ENCODE measurements at regions not wholly inside any gene's neighbourhood (a gene's known extent, or its start where the extent isn't known, plus 50 kb on each side); places are given as distances from the start of the nearest gene placed in this dataset.

GRCh38 chr6:119565893-119566292, 216.3 kb upstream of the MAN1A1 start:
- ChIA-PET POLR2A (no interaction called here), CTCF (no interaction called here)
- Histone ChIP-seq H3K27me3 (ENCODE audit: control insufficient read depth, insufficient read depth, low read length) (no peaks in the 10 kb centered on the region), H3K27ac (ENCODE audit: low read depth, low read length) (no peak overlapping the region), H3K9me3 (ENCODE audit: control insufficient read depth, insufficient read depth, low read length) (no peaks in the 10 kb centered on the region), H3K4me3 (ENCODE audit: low read depth, low read length) (no peak overlapping the region)
- TF ChIP-seq, protein P1, sequence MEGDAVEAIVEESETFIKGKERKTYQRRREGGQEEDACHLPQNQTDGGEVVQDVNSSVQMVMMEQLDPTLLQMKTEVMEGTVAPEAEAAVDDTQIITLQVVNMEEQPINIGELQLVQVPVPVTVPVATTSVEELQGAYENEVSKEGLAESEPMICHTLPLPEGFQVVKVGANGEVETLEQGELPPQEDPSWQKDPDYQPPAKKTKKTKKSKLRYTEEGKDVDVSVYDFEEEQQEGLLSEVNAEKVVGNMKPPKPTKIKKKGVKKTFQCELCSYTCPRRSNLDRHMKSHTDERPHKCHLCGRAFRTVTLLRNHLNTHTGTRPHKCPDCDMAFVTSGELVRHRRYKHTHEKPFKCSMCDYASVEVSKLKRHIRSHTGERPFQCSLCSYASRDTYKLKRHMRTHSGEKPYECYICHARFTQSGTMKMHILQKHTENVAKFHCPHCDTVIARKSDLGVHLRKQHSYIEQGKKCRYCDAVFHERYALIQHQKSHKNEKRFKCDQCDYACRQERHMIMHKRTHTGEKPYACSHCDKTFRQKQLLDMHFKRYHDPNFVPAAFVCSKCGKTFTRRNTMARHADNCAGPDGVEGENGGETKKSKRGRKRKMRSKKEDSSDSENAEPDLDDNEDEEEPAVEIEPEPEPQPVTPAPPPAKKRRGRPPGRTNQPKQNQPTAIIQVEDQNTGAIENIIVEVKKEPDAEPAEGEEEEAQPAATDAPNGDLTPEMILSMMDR (IDR thresholded peaks at IDR 0.05; ENCODE audit: low read depth, low read length), result no peak
- DNase-seq (ENCODE audit: low read depth, low spot score), result no peak

GRCh38 chr6:119562168-119562567, 212.6 kb upstream of the MAN1A1 start:
- H3K9me3 ChIP-seq (ENCODE audit: control insufficient read depth, insufficient read depth, low read length), result no peaks in the 10 kb centered on the region
- POLR2A ChIA-PET, result no interaction called here
- no peaks in the 10 kb centered on the region for H3K27me3 ChIP-seq (ENCODE audit: control insufficient read depth, insufficient read depth, low read length)
- TF ChIP-seq, protein P1 (IDR thresholded peaks at IDR 0.05; ENCODE audit: low read depth, low read length), result no peak
- no peak for DNase-seq (ENCODE audit: low read depth, low spot score)
- H3K27ac ChIP-seq (ENCODE audit: low read depth, low read length), result no peak overlapping the region
- CTCF ChIA-PET, result no interaction called here
- H3K4me3 ChIP-seq (ENCODE audit: low read depth, low read length), result no peak overlapping the region

- TF ChIP-seq, protein P1 (IDR thresholded peaks at IDR 0.05; ENCODE audit: low read depth, low read length), result no peak
Measured at GRCh38 chr6:119559586-119559985, 210.0 kb upstream of the MAN1A1 start.

DNA sequence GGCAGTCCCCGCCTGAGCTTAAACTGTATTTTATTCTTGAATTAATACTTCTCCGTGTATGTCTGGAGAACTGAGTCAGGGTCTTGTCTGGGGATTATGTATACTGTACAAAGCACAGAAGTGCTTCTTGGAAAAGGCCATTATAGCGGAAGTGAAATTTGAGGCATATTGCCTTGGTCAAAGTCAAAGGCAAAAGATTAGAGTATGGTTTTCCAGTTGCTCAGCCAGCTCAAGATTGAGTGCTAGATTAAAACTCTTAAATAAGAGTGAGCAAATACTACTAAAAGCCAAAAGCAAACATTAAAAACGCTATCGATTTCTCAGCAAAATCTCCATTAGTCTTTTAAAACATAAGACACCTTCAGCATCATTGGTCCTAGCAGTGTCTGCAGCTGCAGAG, 207.7 kb upstream of the MAN1A1 start:
- no peak overlapping the region for H3K27ac ChIP-seq (ENCODE audit: low read depth, low read length)
- DNase-seq (ENCODE audit: low read depth, low spot score), result no peak
- no peaks in the 10 kb centered on the region for H3K9me3 ChIP-seq (ENCODE audit: control insufficient read depth, insufficient read depth, low read length)
- TF ChIP-seq, protein P1 (IDR thresholded peaks at IDR 0.05; ENCODE audit: low read depth, low read length), result no peak
- ChIA-PET POLR2A (no interaction called here), CTCF (no interaction called here)
- H3K27me3 ChIP-seq (ENCODE audit: control insufficient read depth, insufficient read depth, low read length), result no peaks in the 10 kb centered on the region
- H3K4me3 ChIP-seq (ENCODE audit: low read depth, low read length), result no peak overlapping the region

More at GRCh38 chr6:119559586-119559985, 210.0 kb upstream of the MAN1A1 start:
- ChIA-PET POLR2A (no interaction called here), CTCF (no interaction called here)
- DNase-seq (ENCODE audit: low read depth, low spot score), result no peak
- Histone ChIP-seq H3K27ac (ENCODE audit: low read depth, low read length) (no peak overlapping the region), H3K4me3 (ENCODE audit: low read depth, low read length) (no peak overlapping the region), H3K9me3 (ENCODE audit: control insufficient read depth, insufficient read depth, low read length) (no peaks in the 10 kb centered on the region), H3K27me3 (ENCODE audit: control insufficient read depth, insufficient read depth, low read length) (no peaks in the 10 kb centered on the region)

GRCh38 chr6:119552021-119552420, 202.5 kb upstream of the MAN1A1 start:
- no peak for DNase-seq (ENCODE audit: low read depth, low spot score)
- POLR2A ChIA-PET, result no interaction called here
- TF ChIP-seq, protein P1 (IDR thresholded peaks at IDR 0.05; ENCODE audit: low read depth, low read length), result no peak
- Histone ChIP-seq H3K27me3 (ENCODE audit: control insufficient read depth, insufficient read depth, low read length) (no peaks in the 10 kb centered on the region), H3K9me3 (ENCODE audit: control insufficient read depth, insufficient read depth, low read length) (no peaks in the 10 kb centered on the region), H3K27ac (ENCODE audit: low read depth, low read length) (no peak overlapping the region), H3K4me3 (ENCODE audit: low read depth, low read length) (no peak overlapping the region)
- CTCF ChIA-PET, result no interaction called here

All from AG04450 (cell line).